ENCODE measurements at regions not wholly inside any gene's neighbourhood (a gene's known extent, or its start where the extent isn't known, plus 50 kb on each side); places are given as distances from the start of the nearest gene placed in this dataset.

- Mint-ChIP-seq H3K4me3 (no peak overlapping the region), H3K9me3 (peaks cover 4% of the 10 kb centered on the region), H3K4me1 (ENCODE audit: low read depth) (no peaks in the 10 kb centered on the region), H3K27me3 (no peaks in the 10 kb centered on the region), H3K27ac (no peak overlapping the region), H3K36me3 (ENCODE audit: low read depth) (no peaks in the 10 kb centered on the region)
- ChIA-PET POLR2A (no interaction called here), CTCF (no interaction called here)
- TF ChIP-seq CTCF (IDR thresholded peaks at IDR 0.05) = no peak
- DNase-seq (no peak), ATAC-seq (no peak)
- intact Hi-C loops (cut with micrococcal nuclease) = no loop called here
These were observed 423.4 kb downstream of the GUCY1A2 start for GRCh38 chr11:106594751-106595351.

- no peak for DNase-seq
- Mint-ChIP-seq H3K27ac (no peak overlapping the region), H3K27me3 (no peaks in the 10 kb centered on the region), H3K4me3 (no peak overlapping the region), H3K36me3 (ENCODE audit: low read depth) (no peaks in the 10 kb centered on the region), H3K4me1 (ENCODE audit: low read depth) (no peaks in the 10 kb centered on the region), H3K9me3 (no peaks in the 10 kb centered on the region)
- ATAC-seq = no peak
- ChIA-PET CTCF (no interaction called here), POLR2A (no interaction called here)
- TF ChIP-seq CTCF (IDR thresholded peaks at IDR 0.05) = no peak
- intact Hi-C loops (cut with micrococcal nuclease) = no loop called here
These were observed 416.5 kb downstream of the GUCY1A2 start for GRCh38 chr11:106601684-106602297.

- H3K36me3 Mint-ChIP-seq (ENCODE audit: low read depth) = no peaks in the 10 kb centered on the region
- H3K27me3 Mint-ChIP-seq = no peaks in the 10 kb centered on the region
- intact Hi-C loops (cut with micrococcal nuclease) = no loop called here
- no peak overlapping the region for H3K4me3 Mint-ChIP-seq
- ChIA-PET POLR2A (no interaction called here), CTCF (no interaction called here)
- DNase-seq (no peak), ATAC-seq (no peak)
- no peaks in the 10 kb centered on the region for H3K4me1 Mint-ChIP-seq (ENCODE audit: low read depth)
- H3K27ac Mint-ChIP-seq = no peak overlapping the region
- H3K9me3 Mint-ChIP-seq = peaks cover 4% of the 10 kb centered on the region
- TF ChIP-seq CTCF (IDR thresholded peaks at IDR 0.05) = no peak
These were observed 409.6 kb downstream of the GUCY1A2 start for GRCh38 chr11:106608677-106609076.

- intact Hi-C loops (cut with micrococcal nuclease) = no loop called here
- Mint-ChIP-seq H3K27ac (no peak overlapping the region), H3K9me3 (peaks cover 3% of the 10 kb centered on the region), H3K27me3 (no peaks in the 10 kb centered on the region), H3K36me3 (ENCODE audit: low read depth) (no peaks in the 10 kb centered on the region), H3K4me1 (ENCODE audit: low read depth) (no peaks in the 10 kb centered on the region), H3K4me3 (no peak overlapping the region)
- ChIA-PET CTCF (no interaction called here), POLR2A (no interaction called here)
- TF ChIP-seq CTCF (IDR thresholded peaks at IDR 0.05) = no peak
- no peak for ATAC-seq
- DNase-seq = no peak
These were observed 404.0 kb downstream of the GUCY1A2 start for GRCh38 chr11:106614262-106614661.

- TF ChIP-seq CTCF (IDR thresholded peaks at IDR 0.05) = no peak
- Mint-ChIP-seq H3K4me1 (ENCODE audit: low read depth) (no peaks in the 10 kb centered on the region), H3K4me3 (no peak overlapping the region), H3K36me3 (ENCODE audit: low read depth) (no peaks in the 10 kb centered on the region), H3K27ac (no peak overlapping the region), H3K9me3 (peaks cover 2% of the 10 kb centered on the region), H3K27me3 (no peaks in the 10 kb centered on the region)
- CTCF ChIA-PET = no interaction called here
- DNase-seq = no peak
- intact Hi-C loops (cut with micrococcal nuclease) = no loop called here
- POLR2A ChIA-PET = no interaction called here
- no peak for ATAC-seq
These were observed 398.8 kb downstream of the GUCY1A2 start for GRCh38 chr11:106619320-106619990.

Measured in activated CD8-positive, alpha-beta T cell treated with anti-CD3 and anti-CD28 coated beads for 36 hours (primary cell).